Fibroblast of skin of abdomen (primary cell): ENCODE measurements at regions not wholly inside any gene's neighbourhood (a gene's known extent, or its start where the extent isn't known, plus 50 kb on each side); places are given as distances from the start of the nearest gene placed in this dataset.
A peak's percentile ranks its signal among the peaks of the same experiment; 100 is the strongest.

ENCODE experiments used
- DNase-seq: peaks from one replicate; pipeline ENCODE4 v3.0.0-alpha.2; 2013

- DNase-seq, result no peak
Measured at GRCh38 chrX:42946544-42947194, 168.7 kb upstream of the PPP1R2C start.

GRCh38 chrX:42948723-42949657 lies 171.0 kb upstream of the PPP1R2C start:
- no peak for DNase-seq

DNA sequence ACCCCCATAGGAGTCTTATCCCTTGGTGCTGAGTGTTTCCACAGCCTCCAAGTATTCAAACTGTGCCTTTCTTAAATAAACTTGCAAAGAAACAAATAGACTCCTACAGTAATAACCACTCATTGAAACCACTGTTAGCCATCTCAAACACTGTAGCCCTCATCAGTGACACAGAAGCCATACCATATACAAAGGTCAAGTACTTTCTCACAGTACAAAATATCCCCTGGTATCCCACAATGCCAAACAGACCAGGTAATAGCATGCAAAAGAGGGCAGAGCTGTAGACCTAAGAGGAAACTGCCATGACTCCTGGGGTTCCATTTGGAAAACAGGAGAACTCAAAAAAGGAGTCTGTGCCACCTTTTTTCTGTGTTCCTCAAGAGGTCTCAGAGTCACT lies 173.8 kb upstream of the PPP1R2C start:
- no peak for DNase-seq

- DNase-seq, result no peak
Measured at GRCh38 chrX:42952621-42953020, 174.7 kb upstream of the PPP1R2C start.

- DNase-seq, result no peak
Measured at GRCh38 chrX:42954880-42955279, 176.9 kb upstream of the PPP1R2C start.

- DNase-seq, result no peak
Measured at GRCh38 chrX:42955349-42955748, 177.4 kb upstream of the PPP1R2C start.

DNA sequence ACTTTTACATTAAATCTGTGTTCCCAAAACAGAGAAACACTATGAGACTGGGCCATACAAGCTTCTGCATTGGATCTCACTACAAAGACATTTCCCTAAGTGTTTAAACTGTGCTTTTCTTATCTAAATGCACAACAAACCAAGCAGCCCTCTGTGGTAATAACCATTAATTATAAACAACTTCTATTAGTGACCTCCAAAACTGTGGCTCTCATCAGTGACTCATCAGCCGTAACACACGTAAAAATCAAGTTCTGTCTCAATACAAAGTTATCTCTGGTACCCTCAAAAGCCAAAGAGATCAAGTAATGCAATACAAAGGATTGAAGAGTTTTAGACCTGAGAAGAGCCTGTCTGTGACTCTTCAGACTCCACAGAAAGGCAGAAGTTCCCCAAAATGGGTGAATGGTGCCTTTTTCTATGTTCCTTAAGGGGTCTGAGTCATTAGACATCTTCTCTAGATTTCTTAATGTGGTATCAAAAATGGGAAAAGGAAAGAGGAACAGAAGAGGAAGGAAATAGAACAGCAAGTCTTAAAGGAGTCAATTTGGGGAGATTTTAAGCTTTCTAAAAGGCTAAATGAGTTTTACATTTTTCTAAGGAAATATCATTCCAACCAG lies 189.8 kb upstream of the PPP1R2C start:
- no peak for DNase-seq

GRCh38 chrX:42973321-42973720 lies 195.4 kb upstream of the PPP1R2C start:
- DNase-seq, result no peak

GRCh38 chrX:42975906-42976305 lies 197.9 kb upstream of the PPP1R2C start:
- DNase-seq, result no peak

DNA sequence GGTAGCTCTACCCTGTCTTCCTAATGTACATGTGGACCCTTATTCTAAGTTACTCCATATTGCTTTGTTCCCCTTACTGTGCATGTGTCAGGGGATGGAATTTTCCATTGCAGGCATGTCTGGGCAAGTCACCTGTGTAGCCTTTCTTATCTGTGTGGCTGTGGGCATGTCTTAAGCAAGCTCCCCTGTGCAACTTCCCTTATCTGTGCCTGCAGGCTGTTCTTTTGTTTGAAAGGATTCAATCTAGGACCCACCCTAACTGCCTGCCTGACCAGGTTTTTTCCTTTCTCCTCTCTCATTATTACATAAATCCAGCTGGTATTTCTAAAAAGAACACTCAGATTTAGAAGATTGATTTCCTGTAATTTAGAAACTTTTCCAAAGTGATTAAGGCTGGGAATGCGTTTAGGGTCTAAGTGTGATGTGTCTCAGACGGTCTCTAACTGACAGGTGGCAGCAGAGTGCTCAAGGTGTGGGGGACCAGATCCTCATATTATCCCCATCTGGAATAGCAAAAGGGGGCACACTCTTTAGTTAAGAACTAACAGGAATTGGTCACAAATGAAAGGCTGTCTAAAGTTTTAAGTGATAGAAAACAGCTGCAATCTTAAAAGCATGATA lies 198.9 kb upstream of the PPP1R2C start:
- DNase-seq, result no peak

DNA sequence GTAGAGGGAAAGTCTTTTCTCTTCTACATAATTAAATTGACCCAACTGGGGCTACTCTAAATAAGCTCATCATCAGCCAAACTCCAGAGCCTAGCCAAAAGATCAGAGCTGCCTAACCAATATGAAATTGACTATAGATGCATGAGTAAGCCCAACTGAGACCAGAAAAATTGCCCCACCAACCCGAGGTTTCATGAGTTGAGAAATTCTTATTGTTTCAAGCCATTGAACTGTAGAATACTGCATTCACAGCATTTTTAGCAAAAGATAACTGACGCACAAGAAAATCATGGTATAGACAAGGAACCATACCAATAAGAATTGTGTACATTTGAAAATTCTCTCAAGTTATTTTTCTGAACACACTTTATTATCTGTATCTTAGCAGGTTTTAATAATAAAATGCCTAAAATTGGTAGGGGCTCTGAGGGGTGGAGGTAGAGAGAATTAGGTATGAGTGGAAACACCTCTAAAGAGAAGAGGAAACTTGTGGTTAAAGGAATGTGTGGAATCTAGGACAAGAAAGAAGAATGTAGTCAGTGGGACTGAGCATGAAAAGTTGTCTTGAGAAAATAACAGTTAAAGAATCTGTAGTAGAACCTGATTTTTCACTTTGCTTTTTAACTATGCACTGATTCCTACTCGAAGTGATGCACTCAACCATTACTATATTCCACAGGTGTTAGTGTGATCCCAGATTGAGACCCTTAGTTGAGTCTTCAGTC lies 200.9 kb upstream of the PPP1R2C start:
- peak; percentile 5 for DNase-seq

- DNase-seq, result no peak
Measured at GRCh38 chrX:42988700-42989099, 210.7 kb upstream of the PPP1R2C start.

GRCh38 chrX:42992199-42992943 lies 214.4 kb upstream of the PPP1R2C start:
- peak; percentile 63 for DNase-seq

GRCh38 chrX:42996861-42997260 lies 218.9 kb upstream of the PPP1R2C start:
- DNase-seq, result no peak

GRCh38 chrX:43000121-43000520 lies 222.2 kb upstream of the PPP1R2C start:
- no peak for DNase-seq

GRCh38 chrX:43002526-43003203 lies 224.7 kb upstream of the PPP1R2C start:
- DNase-seq, result no peak

DNA sequence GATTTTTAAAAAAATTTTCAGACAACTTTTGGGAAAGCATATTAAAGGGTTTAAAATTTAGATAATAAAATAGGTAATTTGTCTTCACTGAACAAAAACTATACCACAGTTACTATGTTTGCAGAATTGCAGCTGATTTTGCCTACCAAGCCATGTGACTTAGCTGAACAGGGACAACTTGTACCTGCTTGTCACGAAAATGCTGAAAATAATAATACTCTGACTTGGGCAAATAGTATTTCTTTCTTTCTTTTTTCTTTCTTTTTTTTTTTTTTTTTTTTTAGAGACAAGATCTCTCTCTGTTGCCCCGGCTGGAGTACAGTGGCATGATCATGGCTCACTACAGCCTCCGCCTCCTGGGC lies 225.2 kb upstream of the PPP1R2C start:
- no peak for DNase-seq

DNA sequence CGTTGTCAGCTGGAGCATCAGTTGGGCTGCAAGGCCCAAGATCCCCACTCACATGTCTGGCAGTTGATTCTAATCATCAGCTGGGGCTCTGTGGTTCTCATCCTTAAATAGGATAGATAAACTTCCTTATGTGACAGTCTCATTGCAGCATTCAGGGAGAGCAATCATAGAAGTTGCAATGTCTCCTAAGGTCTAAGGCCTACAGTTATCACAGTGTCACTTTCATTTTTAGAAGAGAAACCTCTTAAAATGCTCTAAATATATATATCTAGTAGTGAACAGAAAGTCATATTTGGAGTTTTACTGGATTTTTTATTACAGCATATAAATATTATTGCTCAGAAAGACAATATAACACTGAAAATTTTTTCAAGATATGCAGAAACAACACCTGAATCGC lies 226.0 kb upstream of the PPP1R2C start:
- no peak for DNase-seq

DNA sequence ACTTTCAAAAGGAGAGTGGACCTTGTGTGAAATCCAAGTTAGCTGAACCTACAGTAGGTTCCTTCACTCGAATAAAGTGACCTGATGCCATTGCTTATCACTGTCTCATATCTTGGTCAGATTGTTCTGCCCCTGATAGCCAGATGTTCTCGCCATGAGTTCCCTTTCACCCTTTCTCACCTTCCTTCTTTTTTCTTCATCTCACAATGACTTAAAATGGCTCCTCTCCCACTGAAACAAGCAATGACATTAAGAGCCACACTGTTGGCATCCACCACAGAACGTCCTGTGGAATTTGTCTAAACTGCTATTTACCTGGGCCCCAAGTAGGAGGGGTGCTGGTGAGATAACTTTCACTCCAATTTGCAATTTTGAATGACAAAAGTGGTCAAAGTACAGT lies 227.6 kb upstream of the PPP1R2C start:
- no peak for DNase-seq

DNA sequence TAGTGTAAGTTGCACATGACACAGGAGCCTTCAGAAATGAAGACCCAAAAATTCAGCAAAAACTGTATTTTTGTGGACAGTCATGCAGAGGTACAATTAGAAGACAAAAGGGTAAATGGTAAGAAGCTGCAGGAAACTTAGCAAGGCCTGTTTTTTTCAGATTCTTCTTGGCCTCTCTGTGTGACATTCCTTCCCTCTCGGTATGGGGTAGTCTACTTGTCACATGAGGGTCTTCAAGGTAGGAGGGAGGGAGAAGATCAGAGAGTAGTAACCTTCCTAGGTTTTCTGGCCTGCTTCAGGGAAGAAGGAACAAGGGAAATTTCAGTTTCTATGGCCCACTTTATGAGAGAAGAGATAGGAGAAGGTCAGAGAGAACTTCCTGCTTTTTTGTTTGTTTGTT lies 230.4 kb upstream of the PPP1R2C start:
- DNase-seq, result no peak

DNA sequence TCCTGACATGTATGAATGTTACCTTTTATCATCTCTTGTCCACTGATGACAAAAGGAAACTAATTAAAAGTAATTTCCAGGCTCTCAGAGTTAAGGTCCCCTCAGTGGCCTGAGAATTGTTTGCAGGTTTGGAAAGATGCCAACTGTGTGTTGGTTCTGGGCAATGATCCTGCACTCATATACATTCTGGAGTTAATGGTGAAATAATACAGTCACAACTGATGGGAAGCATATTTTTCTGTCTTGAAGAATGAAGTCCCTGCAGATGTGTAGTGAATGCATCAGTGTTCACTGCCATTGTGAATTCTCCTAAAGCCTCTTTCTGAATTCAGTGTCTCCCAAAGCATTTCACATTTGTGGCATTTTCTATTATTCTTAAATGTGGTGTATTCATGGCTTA lies 238.1 kb upstream of the PPP1R2C start:
- no peak for DNase-seq
